NCI-H1105 treated with DMSO at 0.1 percent for 48 hours (cell line): ENCODE measurements at regions not wholly inside any gene's neighbourhood (a gene's known extent, or its start where the extent isn't known, plus 50 kb on each side); places are given as distances from the start of the nearest gene placed in this dataset.
"Not testable (repeated sequence)": the region's sequence is repeated elsewhere in the genome, so short reads cannot be mapped to it uniquely, and the experiment has no call there.

Experiments used
- DNase-seq: peaks from one replicate; lab custom pipeline; 2025; lab: John Stamatoyannopoulos, UW

DNA sequence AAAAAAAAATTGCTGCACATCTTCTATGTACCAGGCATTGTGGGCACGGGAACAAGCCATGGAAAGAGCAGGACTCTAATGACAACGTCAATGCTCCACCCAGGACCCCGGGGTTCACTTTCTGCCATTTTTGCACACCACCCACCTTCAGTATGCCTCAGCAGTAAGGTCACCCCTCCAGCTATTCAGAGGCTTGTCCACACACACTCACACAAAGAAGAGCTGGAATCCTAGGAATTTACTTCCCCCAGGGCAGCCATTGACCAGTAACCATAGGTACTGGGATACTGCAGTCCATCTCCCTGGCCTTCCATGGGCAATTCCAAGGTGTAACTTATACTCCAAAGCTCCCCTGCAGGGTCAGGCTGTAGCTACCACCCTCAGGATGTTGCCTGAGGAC, 170.8 kb downstream of the SUCLG1 start:
- DNase-seq: no peak

DNA sequence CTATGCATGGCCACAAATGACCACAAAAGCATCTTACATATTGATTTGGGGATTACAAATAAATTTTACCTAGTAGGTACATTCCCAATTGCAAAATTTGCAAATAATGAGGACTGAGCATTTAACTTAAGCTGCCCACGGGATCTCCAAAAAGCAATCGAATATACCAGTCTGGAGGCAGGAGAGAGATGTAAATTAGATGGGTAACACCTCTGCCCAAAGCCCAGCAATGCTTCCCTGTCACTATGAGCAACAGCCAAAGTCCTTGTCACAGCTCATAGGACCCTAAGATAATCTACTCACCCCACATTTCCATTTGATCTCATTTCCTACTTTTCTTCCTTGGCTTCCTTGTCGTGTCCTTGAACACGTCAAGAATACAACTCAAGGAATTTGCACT, 172.2 kb downstream of the SUCLG1 start:
- no peak for DNase-seq

DNA sequence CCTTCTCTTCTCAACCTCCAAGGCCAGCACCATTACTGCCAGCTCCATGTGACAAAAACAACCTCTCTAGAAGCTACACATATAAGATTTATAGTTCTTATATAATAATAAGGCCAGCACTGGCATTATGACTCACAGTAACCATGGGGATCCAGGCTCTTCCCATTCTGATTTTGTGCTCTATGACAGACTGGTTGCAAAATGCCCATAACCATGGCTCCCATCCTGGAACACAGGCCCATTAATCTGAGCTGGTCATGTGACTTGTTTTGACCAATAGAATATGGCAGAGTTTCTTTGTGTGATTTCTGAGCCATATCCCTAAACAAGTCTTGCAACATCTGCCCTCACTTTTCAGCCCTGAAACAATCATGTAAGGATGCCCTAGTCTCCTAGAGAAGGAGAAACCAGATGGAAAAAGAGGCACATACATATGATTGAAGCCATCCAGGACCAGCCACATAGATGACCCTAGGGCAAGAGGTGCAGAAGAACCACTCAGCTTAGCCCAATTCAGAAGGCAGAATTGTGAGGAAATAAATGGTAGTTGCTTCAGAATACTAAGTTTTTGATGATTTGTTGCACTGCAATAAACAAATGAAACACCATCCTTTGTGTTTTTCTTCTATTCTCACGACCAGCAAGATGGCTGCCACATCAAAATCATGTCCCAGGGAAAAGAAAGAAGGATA, 173.9 kb downstream of the SUCLG1 start:
- DNase-seq: no peak

DNA sequence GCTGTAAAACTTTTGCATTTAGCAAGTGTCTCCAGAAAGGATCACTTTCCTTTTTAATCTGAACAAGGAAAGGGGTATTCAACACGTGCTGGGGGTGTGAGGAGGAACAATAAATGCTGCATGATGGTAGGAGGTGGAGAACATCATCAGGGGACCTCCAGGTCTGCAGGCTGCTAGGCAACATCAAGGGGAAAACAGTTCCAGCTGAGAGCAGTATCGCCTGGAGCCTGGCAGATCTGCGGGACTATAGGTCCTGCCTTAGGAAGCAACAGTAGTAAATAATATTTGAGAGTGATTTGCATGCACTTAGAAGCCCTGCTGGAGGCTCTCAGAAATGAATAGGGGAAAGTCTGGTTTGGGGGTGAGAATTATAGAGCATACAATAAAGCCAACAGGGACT, 175.6 kb downstream of the SUCLG1 start:
- DNase-seq: no peak

DNA sequence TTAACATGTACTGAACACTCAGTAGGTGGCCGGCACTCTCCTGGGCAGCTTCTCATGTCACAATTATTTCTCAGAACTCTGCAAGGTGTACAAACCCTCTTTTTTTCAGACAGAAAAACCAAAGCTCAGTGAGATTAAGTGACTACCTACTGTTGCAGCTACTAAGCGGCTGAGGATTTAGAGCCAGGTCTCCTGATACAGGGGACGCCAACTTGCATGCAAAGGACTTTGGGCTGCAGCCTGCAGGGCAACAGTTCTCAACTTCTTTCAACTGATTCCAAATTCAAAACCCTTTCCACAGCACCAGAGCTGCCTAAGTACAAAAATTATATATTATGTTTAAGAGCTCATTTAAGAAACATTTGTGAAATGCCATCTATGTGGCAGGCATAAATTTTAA, 177.6 kb downstream of the SUCLG1 start:
- no peak for DNase-seq

DNA sequence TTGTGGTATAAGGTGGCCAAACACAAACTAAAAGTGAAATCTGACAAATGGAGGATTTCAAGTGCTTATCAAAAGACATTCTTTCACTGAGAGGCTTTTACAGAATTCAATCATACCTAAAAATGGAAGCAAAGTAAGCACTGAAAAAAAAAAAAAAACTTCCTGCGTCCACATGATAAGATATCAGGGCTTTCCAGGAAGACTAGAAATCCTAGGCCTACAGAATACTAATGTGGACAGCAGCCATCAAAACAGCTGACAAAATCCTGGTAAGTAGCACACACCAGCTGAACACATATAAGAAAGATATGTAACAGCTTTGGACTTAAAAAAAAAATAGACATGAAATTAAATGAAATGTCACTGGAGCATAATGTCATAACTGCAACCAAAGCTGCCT, 178.2 kb downstream of the SUCLG1 start:
- DNase-seq: no peak

DNA sequence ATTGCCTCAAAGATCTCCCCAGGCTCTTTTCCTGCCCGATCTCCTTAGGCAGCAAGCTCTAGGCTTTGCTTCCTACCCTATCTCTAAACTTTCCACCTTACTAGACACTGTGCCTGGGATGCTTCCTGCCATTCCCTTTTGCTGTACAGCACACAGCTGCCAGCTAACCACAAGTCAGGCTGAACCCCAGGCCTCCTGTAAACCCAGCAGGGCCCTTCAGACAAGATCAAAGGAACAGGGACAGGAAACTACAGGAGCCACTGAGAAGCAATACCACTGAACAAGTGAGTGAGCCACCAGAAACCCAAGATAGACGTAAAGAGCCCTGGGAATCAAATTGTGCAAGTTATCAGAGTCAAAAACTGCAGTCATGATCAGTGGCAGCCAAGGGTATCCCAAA, 180.7 kb downstream of the SUCLG1 start:
- no peak for DNase-seq

DNA sequence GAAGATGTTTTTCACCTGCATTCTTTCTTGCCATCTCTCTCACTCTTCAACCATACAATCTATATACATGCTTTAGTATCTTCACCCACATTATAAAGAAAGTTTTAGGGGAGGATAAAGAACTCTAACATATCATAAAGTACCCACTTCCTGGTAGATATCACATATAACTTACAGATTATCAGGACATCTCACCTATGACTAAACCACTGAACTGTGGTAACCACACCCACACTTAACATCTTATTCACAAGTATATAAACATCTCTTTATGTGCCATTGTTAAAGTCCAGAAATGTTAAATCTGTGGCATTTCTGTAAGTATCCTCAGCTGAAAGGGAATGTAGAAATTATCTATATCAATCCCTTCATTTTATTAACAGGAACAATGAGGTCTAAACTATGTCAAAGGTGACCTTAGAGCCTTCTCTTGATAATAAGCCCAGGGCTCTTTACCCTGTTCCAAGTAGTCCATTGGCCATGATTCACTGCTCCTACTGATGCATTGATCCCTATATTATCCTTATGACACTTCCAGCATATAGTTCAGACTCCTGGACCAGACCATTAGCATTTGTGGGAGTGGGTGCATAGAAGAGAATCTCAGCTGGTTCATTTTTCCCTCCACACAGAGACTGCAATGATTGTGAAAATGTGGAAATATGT, 182.4 kb downstream of the SUCLG1 start:
- DNase-seq: no peak

DNA sequence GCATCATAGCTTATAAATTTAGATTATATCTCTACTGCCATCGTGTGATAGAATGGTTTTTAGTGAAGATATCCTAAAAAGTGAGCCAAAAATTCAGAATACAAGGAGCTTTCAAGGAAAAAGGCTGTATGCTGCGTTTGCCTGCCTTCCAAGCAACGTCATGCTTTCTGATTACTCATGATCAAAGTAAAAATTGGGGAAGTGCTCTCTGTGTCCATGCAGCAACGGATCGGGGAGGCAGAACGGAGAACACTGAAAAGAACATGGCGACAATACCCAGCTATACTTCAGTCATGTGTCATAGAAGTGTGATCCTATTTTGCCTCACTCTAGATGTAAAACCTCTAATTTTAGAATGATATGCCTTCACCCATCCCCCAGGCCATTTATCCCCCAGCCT, 185.7 kb downstream of the SUCLG1 start:
- no peak for DNase-seq

DNA sequence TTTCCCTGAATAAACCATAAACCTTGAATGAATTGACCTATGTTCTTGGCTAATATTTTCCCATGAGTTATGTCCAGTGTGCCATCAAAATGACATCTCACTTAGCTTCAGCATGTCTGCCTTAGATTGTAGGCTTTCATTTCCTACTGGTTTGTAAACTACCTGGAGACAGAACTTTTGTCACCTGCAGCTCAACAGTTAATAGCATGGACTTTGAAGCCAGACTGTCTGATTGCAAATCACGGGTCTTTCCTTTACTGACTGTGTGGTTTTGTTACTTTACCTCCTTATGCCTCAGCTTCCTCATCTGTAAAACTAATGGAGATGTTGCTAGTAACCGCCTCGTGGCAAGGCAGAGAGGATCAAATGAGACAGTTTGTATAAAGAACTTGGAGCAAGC, 187.1 kb downstream of the SUCLG1 start:
- no peak for DNase-seq

DNA sequence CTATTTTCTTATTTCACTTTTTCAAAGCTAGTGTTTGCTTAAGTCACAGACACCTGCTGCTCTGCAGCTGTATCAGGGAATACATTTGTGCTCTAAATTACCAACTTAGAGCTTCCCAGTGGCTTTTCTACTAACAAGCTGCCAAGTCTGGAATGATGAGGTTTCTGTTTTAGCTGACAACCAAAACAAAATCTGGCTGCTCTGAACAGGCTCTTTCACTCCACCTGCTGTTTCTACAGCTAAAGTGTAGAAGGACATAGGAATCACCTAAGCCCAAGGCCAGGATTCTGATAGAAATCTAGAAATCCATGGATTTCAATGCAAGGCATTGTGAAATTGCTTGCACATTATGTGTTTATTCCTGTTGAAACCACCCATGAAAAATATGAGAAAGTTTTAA, 201.2 kb downstream of the SUCLG1 start:
- DNase-seq: no peak

DNA sequence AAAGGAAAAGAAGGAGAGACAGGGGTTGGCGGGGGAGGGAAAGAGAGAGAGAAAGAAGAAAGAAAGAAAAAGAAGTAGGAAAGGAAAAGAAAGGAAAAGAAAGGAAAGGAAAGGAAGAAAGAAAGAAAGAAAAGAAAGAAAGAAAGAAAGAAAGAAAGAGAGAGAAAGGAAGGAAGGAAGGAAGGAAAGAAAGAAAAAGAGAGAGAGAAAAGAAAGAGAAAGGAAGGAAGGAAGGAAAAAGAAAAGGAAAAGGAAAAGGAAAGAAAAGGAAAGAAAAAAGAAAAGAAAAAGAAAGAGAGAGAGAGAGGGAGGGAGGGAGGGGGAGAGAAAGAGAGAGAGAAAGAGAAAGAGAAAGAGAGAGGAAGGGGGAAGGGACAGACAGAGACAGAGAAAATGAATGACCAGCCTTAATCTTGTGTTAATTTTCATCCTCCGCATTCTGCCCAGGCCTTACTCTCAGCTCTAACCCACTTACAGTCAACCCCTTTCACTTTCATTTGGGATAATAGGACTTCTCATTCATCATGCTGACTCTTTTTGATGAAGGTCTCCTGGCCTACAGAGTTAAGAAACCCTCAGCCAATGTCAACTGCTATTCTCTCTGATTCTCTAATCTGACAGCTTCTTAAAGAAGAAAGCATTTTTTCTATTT, 207.3 kb downstream of the SUCLG1 start:
- no peak for DNase-seq

DNA sequence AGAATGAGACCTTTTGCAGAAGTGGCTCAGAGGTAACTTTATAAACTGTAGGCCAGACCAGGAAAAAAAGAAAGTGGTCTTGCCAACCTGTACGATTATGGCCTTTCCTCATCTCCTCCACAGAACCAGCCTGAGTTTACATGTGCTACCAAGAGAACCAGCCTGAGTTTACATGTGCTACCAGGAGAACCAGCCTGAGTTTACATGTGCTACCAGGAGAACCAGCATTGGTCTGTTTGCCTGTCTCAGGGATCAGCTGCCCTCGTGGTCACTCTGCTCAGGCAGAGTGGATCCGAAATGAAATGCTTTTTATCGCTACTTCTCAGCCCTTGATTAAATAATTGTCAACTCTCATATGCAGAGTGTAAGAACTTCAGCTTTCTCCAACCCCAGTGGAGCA, 209.9 kb downstream of the SUCLG1 start:
- DNase-seq: no peak

DNA sequence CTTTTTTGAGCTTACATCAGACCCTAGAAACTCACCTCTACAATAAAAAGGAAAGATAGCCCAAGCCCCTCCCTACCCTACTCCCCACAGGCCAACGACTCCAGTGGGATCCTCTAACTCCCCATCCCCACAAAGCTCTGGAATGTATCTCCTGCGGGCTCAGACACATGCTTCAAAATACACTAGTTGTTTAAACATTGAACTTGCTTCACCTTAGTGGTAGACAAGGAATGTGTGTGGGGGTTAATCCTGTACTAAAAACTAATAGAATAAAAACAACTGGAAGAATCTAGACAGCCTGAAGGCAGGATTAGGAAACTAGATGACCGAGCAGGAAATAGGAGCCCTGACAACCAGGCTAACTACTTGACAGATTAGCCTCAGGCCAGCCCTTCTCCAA, 211.5 kb downstream of the SUCLG1 start:
- no peak for DNase-seq

DNA sequence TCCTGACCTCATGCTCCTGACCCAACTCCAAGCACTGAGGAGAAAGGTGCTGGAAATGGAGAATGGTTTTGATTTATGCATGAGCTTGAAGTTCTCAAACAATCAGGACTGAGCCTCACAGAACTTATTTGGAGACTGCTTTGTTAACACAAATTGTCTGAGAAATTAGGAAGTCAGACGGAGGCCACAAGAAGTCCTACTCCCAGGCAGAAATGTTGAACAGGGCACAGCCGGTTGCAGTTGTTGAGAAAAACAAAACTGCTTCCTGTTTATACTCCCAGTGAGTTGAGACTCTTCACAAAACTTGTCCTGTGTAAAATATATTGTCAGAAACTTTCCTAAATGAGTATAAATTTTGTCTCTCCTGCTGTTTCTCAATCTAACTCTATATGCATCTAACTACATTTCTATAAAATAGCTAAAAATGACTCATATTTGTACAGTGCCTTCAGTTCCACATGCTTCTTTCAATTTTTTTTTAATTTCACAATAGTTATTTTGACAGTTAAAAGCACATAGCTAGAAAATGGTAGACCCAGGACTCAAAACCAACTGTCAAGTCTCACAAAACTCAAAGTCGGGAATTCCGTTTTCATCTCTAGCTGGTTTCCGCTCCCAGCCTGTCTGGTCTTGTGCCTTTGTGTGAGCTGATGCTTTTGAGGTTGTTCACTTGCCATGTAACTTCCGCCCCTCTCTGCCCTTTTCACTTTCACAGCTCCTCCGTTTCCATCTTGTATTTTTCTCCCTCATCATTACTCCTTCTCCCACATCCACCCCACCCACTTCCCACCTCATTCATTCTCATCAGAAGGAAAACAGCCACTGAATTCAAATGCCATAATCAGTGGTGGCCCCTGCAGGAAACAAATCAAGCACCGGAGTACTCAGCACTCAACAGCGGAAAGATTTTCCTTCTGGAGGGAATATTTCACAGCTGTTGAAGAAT, 215.0 kb downstream of the SUCLG1 start:
- DNase-seq: no peak

DNA sequence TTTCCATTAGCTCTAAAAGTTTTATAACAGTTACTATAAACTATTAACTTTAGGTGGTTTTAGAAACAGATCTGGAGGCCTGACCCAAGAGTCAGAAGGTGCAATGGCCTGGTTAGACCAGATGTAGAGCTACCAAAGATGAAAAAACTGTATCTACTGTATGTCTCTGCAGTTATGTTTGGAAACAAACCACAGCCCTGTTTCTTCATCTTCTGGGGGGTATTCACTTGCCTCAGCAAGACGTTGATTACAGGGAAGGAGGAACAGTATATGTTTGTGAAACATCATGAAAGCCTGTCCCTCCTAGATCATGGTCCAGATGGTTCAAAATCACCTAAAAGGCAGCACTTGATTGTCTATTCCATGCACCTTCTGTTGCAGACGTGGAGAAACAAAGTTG, 220.2 kb downstream of the SUCLG1 start:
- DNase-seq: no peak

DNA sequence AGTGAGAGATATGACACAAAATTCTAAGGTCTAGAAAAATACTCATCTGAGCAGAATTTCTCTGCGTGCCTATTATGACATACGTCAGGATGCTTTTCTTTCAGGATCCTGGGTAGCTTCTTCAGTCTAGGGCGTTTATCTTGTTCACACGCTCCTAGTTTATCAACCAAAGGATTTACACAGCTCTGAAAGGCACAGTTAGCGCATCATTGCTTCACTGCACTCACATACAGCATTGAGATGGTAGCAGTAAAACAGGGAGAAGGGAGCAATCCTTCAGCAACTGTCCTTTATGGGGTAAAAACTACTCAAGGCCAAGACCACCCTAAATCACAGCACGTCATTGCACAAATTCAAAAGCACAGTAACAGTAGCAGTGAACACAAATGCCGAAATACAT, 222.8 kb downstream of the SUCLG1 start:
- no peak for DNase-seq

DNA sequence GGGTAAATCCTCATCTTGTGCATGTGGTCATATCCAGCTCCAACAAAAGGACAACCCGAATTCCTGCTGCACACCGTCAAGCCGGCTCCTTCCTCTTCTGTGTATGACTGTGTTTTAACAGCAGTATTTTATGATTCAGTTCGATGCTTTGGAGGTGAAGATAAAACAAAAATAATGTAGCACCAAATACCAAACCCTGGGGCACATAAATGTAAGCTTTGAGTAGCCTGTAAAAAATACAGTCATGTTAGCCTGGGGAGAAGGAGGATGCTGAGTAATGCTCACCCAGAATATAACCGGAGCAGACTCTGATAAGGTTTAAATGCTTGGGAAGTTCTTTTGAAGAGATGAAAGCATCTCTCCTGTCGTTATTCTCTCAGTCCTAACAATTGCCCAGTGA, 225.0 kb downstream of the SUCLG1 start:
- DNase-seq: no peak

DNA sequence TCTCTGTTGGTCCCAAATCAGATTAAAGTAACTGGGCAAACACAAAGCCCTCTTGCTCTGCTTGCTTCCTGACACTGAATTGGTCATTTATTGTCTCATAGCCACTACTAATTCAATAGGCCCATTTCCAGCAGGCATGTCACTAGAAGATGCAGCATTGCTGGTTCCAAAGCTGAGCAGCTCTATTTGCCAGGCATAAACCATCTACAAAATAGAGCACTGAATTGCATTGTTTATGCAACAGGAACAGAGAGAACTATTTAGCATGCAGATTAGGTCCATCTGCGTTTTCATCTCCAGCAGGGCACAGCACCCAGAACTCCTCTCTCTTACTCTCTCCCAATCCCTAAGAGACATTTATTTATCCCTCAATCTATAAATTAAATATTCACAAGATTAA, 227.6 kb downstream of the SUCLG1 start:
- no peak for DNase-seq

DNA sequence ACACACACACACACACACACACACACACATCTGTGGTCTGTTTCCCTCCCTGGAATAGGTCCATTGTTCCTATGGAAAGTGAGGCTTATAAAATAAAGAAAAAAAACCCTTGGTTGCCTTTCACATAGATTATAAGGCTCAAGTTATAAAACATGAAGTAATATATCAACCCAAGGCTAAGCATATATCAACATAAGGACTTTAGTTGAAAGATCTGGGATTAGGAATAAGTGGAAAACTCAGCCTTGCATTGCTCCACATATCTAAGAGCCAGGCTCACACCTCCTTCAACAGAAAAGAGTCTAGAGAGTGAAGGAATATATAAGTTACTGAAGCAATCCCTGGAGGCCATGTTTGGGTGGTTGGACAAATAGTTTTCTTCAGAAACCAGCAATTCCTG, 235.0 kb downstream of the SUCLG1 start:
- no peak for DNase-seq

DNA sequence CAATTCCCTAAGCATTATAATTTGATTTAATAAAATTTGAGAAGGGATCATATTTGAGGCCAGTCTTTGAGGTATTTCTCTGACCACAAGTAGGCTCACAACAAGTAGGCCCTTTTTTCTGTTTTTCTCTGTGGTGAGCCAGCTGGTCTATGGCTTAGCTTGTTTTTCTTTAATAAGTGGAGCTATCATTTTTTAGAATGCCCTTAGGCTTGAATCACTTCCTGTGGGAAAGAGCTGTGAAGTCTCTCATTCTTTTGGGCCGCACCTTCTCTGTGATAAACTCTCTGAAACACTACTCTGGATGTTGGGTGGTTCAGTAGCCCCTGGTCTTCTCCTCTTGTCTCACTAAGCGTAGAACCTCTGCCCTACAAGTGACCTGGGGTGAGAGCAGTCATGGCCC, 235.9 kb downstream of the SUCLG1 start:
- DNase-seq: no peak

DNA sequence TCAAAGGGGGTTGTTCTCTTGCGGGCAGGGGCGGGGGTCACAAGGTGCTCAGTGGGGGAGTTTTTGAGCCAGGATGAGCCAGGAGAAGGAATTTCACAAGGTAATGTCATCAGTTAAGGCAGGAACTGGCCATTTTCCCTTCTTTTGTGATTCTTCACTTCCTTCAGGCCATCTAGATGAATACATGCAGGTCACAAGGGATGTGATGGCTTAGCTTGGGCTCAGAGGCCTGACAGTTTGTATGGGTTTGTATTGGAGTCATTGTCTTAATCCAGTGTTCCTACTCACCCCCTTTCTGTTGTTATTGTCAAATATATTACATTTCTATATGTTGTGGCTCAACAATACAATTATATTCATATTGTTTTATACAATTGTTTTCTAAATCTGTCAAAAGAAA, 238.0 kb downstream of the SUCLG1 start:
- DNase-seq: not testable (repeated sequence)

DNA sequence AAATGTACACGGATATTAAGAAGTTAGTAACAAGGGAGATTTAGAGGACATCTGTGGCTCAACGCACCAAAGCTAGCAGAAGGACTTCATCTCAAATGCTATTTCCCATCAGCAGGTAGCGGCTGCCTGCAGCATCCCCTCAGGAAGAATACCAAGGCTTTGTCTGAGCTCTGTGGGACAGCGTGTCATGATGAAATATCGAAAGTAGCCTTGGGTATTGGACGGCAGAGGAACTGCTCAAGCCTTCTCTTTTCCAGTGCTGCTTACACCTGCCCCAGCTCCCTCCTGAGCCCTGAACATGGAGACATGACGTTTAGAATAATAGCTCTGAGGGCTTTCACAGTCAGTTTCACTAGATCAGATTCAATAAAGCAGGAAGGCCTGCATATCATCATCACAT, 241.6 kb downstream of the SUCLG1 start:
- no peak for DNase-seq
